GM04504 (cell line): ENCODE measurements at regions not wholly inside any gene's neighbourhood (a gene's known extent, or its start where the extent isn't known, plus 50 kb on each side); places are given as distances from the start of the nearest gene placed in this dataset.

Experiments
- DNase-seq: peaks from one replicate; pipeline ENCODE4 v3.0.0-alpha.2; 2012; ENCODE audit warnings: low read depth

GRCh38 chr5:74257645-74258313 lies 382.7 kb downstream of the ENC1 start:
- peak; percentile 37 for DNase-seq

- DNase-seq, result no peak
Measured at GRCh38 chr5:74257060-74257527, 383.4 kb downstream of the ENC1 start.

DNA sequence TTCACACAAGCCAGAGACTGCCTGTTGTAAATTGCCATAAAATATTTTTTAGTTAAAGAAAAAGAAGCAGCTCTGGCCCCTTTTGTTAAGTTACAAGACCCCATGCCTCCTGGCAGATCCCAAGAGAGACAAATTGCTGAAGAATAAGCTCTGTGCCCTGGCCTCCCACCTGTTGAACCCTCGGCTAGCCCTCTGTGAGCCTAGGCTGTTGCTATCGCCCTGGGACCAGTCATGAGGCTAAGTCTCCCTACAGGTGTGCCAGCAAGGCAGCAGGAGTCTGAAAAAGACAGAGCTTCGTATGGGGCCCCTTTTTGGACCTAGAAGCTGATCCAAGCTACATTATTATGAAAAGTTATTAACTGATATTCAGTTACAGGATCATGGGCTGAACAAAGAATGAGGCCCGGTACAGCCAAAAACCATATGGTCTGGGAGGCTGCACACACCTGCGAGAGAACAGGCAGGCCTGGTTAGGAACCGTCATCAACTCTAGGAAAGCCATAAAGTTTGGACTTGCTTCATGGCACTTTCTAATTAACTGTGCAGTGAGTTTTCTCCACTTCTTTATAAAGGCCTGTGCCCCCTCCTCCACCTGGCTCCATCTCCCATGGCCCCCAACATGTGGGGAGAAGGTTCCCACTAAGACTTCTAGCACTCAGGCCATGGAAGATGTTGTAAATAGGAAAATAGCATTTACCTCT lies 384.7 kb downstream of the ENC1 start:
- DNase-seq, result no peak

- no peak for DNase-seq
Measured at GRCh38 chr5:74254257-74254656, 386.3 kb downstream of the ENC1 start.

- DNase-seq, result no peak
Measured at GRCh38 chr5:74252044-74252443, 388.5 kb downstream of the ENC1 start.

DNA sequence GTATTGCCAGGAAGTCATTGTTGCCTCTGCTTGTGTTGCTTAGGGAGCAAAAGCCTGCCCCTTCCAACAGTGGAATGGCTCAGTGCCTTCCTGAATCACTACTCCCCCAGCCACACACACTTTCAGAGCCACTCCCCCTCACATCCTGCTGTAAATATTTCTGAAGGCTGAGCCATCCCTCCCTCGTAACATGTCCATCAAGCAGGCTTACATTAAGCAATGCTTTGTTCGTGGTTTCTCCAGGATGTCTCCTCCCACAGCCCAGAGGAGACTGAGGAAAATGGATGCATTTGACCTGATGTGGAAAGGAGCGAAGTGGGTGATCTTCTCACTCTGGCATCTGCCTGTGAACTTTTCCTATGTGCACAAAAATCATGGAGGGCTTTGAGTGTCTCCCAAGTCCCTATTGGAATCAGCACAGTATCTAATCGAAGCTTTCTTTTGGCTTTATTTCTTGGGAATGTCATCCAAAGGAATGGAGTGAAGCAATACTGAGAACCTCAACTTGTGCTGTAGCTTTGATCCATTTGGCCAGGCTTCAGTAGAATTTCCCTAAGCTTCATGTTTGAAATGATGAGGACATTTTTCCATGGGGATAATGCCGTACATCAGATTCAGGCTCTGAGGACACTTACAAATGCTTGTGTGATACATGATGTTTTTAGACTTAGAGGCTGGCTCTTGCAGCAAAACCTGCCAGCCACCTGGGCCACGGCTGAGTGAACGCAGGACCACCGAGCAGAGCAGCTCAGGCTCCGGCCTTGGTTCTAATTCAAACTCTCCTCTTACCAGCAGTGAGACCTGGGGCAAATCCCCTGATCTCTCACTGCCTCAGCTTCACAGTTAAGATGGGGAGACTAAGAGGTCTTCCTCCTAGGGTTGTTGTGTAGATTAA lies 389.1 kb downstream of the ENC1 start:
- peak; percentile 96 for DNase-seq

DNA sequence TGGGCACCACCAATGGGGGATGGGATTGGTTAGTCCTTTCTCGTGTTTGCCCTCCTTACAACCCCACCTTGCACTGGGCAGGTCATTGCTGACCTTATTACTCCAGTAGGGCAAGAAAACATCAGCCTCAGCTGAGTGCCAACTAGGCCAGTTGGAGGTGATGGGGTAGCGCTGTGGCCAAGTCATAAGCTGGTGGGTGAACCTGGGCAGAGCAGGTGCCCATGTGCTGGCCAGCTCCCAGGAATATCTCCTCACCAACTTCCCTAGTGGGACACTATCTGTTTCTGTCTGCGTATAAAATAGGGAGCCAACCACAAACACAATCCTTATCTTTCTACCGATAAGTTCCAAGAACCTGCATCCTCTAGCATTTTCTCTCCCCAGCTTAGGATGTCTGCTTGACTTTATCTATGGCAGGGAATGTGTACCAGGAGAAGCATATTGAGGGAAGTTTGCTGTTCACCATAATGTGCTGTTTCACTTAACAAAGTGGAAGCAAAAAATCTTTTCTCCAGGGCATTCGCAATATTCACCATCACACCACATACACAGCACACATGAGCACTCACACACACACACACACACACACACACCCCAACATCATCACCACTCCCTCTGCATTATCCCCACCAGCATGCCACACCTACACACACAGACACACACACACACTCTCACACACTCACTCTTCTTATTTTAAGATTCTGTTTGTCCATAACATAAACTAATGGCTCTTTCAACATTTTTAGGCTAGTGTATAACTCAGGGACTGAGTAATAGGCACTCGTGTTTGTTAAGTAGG lies 390.0 kb downstream of the ENC1 start:
- no peak for DNase-seq

- no peak for DNase-seq
Measured at GRCh38 chr5:74248576-74248975, 392.0 kb downstream of the ENC1 start.

DNA sequence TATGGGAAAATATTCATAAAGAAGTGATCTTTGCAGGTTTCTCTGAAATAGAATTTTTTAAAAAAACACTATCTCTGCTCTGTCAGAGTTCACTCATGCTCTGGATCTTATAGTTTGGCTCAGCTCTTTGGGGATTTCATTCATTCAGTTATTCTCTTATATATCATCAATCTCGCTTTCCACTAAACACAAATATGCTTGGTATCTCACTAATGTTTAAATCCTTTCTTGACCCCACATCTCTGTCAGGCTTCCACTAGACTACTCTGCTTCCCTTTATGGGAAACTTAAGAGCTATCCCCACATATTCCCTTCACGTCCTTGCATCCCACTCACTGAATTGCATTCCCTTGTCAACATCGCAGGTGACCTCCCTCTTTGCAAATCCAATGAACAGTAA lies 396.1 kb downstream of the ENC1 start:
- no peak for DNase-seq

- no peak for DNase-seq
Measured at GRCh38 chr5:74243634-74244033, 396.9 kb downstream of the ENC1 start.

- DNase-seq, result no peak
Measured at GRCh38 chr5:74242516-74242915, 398.0 kb downstream of the ENC1 start.

DNA sequence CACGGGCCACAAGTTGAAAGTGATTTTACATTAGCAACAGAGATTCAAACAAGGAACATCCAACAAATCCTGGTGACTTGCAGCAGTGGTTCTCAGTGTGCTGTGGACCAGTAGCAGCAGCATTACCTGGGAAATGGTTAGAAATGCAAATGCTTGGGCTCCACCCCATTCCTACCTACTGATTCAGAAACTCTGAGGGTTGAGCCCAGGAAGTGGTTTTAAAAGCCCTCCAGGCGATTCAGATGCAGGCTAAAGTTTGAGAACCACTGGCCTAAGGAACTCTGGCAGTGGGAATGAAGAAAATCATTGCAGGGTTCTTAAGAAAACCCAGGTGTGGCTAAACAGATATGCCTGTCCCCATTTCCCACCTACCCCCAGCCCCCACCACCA lies 398.8 kb downstream of the ENC1 start:
- DNase-seq, result peak; percentile 24

DNA sequence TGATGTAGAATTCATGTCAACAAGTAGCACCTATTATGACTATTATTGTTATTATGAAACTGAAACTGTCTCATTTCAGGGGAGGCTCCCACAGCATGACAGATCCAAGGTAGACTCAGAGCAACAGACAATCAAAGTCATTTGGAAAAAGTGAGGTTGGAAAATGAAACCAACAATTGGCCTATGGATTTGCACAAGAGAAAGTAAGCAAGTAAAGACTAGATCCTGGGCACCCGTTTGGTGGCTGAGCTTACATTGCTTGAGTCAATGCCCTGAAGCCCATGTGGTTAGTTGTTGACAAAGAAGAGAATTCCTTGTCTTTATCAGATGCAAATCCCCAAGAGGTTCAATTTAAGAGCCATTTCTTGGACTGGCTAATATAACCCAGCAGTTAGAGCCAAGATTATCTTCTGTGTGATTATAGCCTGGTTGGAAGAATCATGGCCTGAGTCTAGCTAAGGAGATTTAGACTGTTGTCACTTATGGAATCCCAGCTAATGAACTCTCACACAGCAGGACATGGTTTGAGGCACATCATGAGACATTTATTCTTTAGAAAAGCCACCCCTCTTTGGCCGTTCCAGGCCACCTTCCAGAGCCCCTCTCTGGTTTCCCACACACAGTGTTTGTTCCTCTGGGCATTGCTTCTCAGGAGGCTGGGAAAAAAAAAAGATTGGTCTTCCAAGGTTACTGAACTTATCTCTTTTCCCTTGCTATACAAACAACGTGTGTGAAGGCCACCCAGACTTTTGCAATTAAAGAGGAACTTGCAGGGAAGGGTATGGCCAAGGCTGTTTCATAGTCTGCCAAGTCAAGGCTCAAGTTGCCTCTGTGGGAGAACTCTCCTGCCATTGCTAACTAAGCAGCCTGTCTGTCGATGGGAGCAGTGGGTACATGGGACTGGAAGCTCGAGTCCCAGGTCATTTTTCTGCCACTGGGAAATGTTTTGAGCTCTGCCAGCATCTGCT lies 399.5 kb downstream of the ENC1 start:
- DNase-seq, result peak; percentile 42

GRCh38 chr5:74239261-74239660 lies 401.3 kb downstream of the ENC1 start:
- no peak for DNase-seq

DNA sequence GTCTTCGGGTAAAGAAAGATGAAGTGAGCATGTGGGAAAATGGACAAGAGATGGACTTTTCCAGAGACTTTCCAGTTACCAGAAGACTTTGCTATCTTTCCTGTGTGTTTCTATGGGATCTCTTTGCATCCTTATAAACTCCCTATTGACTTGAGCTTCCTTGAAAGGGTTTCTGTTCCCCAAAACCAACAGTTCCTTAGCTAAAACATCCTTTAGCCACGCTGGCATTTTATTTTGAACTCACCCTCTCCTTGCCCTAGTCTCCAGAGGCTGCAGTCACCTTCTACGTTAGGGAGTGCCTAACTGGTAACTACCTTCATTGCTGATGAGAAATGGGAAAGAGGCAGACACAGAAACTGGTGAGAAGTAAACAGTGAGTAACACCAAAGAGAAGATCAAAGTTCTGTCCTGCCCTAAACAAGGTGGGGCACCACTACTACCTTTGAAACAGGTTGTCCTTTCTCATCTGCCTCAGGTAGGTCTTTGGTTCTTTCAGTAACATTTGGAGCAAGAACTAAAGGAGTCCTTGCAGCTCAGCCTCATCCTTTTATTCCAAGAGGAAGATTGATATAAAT lies 402.9 kb downstream of the ENC1 start:
- no peak for DNase-seq

GRCh38 chr5:74235552-74235951 lies 405.0 kb downstream of the ENC1 start:
- no peak for DNase-seq

DNA sequence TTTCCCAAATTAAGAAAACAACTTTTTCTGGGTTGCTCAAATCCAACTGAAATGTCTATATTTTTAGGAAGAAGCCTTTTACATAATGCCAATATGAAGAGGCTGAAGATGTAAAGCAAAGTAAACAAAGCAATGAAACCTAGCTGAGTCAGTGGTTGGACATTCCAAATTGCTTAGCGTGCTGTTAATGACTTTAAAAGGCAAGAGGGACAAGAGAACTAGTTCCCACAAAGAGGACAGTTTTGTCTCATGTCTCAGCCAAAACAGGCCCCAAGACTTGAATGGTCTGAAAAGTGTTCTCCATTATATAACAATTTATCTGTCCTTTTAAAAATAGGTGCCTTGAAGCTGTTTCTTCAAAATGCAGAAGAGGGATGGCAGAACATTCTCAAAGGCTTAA lies 407.0 kb downstream of the ENC1 start:
- DNase-seq, result peak; percentile 54

- DNase-seq, result no peak
Measured at GRCh38 chr5:74233091-74233490, 407.4 kb downstream of the ENC1 start.

DNA sequence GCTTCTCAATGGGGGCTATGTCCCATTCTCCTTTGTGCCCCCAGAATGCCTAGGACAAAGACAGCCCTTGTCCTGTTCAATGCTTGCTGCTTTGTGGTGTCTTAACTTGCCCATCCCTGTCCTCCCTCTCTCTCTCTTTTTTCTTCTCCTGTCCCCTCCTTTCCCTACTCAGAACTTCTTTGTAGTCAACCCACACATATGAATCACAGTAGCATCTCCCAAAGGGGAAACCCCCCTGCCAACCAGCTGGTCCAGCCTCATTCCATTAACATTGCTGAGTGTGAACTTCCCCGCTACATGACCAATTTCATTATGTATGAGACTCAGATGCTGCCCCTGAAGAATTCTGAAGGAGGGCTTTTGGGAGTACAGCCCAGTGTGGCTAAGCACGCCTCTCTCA lies 408.3 kb downstream of the ENC1 start:
- peak; percentile 59 for DNase-seq

GRCh38 chr5:74231697-74232096 lies 408.8 kb downstream of the ENC1 start:
- no peak for DNase-seq
